ENCODE measurements at regions not wholly inside any gene's neighbourhood (a gene's known extent, or its start where the extent isn't known, plus 50 kb on each side); places are given as distances from the start of the nearest gene placed in this dataset.
"Not testable (repeated sequence)": the region's sequence is repeated elsewhere in the genome, so short reads cannot be mapped to it uniquely, and the experiment has no call there.

GRCh38 chr5:97559827-97560598, 377.0 kb upstream of the RIOK2 start:
- no peak for TF ChIP-seq CTCF (conservative IDR thresholded peaks at IDR 0.05; ENCODE audit: low read depth, low read length)
- DNase-seq (ENCODE audit: low read depth) = peak; percentile 20
- no peak overlapping the region for H3K4me3 ChIP-seq (ENCODE audit: low read length)

DNA sequence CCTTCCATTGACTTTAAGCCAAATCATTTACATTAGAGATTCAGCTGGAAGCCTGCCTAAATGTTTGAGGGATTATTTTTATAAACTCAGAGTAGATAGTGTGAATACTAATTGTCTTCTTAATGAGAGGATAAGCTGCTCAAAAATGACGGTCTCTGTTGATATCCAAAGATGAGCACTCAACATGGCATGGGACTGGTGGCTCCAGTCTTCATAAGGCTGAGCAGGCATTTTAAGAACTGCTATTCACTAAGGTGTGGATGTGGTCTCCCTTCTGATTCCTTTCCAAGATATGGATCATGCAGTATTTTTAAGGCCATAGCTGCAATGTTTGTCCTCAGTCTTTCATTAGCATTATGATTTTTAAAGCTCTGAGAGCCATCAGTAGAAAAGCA, 377.5 kb upstream of the RIOK2 start:
- TF ChIP-seq CTCF (conservative IDR thresholded peaks at IDR 0.05; ENCODE audit: low read depth, low read length) = no peak
- no peak overlapping the region for H3K4me3 ChIP-seq (ENCODE audit: low read length)

GRCh38 chr5:97563050-97563657, 380.1 kb upstream of the RIOK2 start:
- DNase-seq (ENCODE audit: low read depth) = no peak
- H3K4me3 ChIP-seq (ENCODE audit: low read length) = no peak overlapping the region
- no peak for TF ChIP-seq CTCF (conservative IDR thresholded peaks at IDR 0.05; ENCODE audit: low read depth, low read length)

More for the DNA sequence above, 377.5 kb upstream of the RIOK2 start:
- DNase-seq (ENCODE audit: low read depth) = no peak

GRCh38 chr5:97568382-97568781, 385.3 kb upstream of the RIOK2 start:
- no peak for DNase-seq (ENCODE audit: low read depth)
- no peak for TF ChIP-seq CTCF (conservative IDR thresholded peaks at IDR 0.05; ENCODE audit: low read depth, low read length)
- no peak overlapping the region for H3K4me3 ChIP-seq (ENCODE audit: low read length)

DNA sequence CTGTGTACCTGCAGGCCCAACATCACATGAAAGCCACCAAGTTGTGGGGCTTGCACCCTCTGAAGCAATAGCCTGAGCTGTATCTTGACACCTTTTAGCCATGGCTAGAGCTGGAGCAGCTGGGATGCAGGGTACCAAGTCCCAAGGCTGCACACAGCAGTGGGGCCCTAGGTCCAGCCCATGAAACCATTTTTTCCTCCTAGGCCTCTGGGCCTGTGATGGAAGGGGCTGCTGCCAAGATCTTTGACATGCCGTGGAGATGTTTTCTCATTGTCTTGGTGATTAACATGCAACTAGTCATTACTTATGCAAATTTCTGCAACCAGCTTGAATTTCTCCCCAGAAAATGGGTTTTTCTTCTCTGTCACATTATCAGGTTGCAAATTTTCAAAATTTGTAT, 387.2 kb upstream of the RIOK2 start:
- no peak overlapping the region for H3K4me3 ChIP-seq (ENCODE audit: low read length)
- DNase-seq (ENCODE audit: low read depth) = no peak
- TF ChIP-seq CTCF (conservative IDR thresholded peaks at IDR 0.05; ENCODE audit: low read depth, low read length) = no peak

DNA sequence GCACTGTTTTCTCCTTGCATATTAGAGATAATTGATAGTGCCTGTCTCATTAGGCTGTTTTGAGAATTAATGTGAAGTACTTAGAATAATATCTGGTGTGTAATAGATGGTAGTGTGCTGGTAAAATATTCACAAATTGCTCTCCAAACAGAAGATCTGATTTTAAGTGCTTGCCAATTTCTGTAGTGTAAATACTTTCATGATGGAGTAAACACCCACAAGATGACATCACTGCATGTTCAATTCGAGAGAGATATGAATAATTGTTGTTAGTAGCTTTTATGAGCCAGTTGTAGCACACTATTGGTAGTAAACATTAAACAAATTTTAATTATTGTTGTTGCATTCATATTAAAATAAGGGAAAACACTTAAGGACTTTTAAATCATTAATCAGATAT, 392.3 kb upstream of the RIOK2 start:
- TF ChIP-seq CTCF (conservative IDR thresholded peaks at IDR 0.05; ENCODE audit: low read depth, low read length) = no peak
- no peak overlapping the region for H3K4me3 ChIP-seq (ENCODE audit: low read length)
- no peak for DNase-seq (ENCODE audit: low read depth)

DNA sequence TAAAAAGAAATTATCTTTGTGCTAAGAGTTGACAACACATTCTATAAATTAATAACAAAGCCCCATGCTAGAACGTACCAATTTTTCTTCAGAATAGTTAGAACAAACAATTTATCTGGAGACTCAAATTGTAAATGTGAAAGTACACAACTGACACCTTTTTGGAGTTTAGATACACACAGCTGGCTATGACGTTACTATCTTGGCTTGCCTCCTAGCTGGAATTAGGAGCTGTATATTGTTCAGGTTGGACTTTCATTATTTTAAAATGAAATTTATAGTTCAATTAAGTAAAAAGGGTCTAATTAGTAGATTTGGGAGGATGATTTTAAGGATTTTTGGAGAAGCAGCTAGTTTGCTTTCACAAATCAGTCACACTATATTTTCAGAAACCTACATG, 393.9 kb upstream of the RIOK2 start:
- no peak for TF ChIP-seq CTCF (conservative IDR thresholded peaks at IDR 0.05; ENCODE audit: low read depth, low read length)
- no peak for DNase-seq (ENCODE audit: low read depth)
- no peak overlapping the region for H3K4me3 ChIP-seq (ENCODE audit: low read length)

DNA sequence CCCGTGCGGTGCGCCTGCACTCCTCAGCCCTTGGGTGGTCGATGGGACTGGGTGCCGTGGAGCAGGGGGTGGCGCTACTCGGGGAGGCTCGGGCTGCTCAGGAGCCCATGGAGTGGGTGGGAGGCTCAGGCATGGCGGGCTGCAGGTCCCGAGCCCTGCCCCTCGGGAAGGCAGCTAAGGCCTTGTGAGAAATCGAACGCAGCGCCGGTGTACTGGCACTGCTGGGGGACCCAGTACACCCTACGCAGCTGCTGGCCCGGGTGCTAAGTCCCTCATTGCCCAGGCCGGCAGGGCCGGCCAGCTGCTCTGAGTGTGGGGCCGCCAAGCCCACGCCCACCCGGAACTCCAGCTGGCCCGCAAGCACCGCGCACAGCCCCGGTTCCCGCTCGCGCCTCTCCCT, 396.9 kb upstream of the RIOK2 start:
- not testable (repeated sequence) for H3K4me3 ChIP-seq (ENCODE audit: low read length); DNase-seq (ENCODE audit: low read depth)

Data from retinal pigment epithelial cell (primary cell).